ENCODE measurements at regions not wholly inside any gene's neighbourhood (a gene's known extent, or its start where the extent isn't known, plus 50 kb on each side); places are given as distances from the start of the nearest gene placed in this dataset.

GRCh38 chr18:29301048-29301447, 1124.1 kb upstream of the CDH2 start:
- TF ChIP-seq CSDC2 (CRISPR knock-in tag; IDR thresholded peaks at IDR 0.05) (no peak), ZFP3 (CRISPR knock-in tag; IDR thresholded peaks at IDR 0.05) (no peak), ZFP30 (CRISPR knock-in tag; IDR thresholded peaks at IDR 0.05) (no peak), BACH2 (CRISPR knock-in tag; IDR thresholded peaks at IDR 0.05; ENCODE audit: borderline replicate concordance) (no peak), PATZ1 (CRISPR knock-in tag; IDR thresholded peaks at IDR 0.05; ENCODE audit: borderline replicate concordance) (no peak), ZC3H10 (CRISPR knock-in tag; IDR thresholded peaks at IDR 0.05) (no peak), ZNF8 (CRISPR knock-in tag; IDR thresholded peaks at IDR 0.05) (no peak)
- TF ChIP-seq, protein P1, sequence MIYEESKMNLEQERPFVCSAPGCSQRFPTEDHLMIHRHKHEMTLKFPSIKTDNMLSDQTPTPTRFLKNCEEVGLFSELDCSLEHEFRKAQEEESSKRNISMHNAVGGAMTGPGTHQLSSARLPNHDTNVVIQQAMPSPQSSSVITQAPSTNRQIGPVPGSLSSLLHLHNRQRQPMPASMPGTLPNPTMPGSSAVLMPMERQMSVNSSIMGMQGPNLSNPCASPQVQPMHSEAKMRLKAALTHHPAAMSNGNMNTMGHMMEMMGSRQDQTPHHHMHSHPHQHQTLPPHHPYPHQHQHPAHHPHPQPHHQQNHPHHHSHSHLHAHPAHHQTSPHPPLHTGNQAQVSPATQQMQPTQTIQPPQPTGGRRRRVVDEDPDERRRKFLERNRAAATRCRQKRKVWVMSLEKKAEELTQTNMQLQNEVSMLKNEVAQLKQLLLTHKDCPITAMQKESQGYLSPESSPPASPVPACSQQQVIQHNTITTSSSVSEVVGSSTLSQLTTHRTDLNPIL (CRISPR knock-in tag; IDR thresholded peaks at IDR 0.05; ENCODE audit: low read depth) = no peak
- TF ChIP-seq, protein P2, sequence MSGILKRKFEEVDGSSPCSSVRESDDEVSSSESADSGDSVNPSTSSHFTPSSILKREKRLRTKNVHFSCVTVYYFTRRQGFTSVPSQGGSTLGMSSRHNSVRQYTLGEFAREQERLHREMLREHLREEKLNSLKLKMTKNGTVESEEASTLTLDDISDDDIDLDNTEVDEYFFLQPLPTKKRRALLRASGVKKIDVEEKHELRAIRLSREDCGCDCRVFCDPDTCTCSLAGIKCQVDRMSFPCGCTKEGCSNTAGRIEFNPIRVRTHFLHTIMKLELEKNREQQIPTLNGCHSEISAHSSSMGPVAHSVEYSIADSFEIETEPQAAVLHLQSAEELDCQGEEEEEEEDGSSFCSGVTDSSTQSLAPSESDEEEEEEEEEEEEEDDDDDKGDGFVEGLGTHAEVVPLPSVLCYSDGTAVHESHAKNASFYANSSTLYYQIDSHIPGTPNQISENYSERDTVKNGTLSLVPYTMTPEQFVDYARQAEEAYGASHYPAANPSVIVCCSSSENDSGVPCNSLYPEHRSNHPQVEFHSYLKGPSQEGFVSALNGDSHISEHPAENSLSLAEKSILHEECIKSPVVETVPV (CRISPR knock-in tag; IDR thresholded peaks at IDR 0.05) = no peak

Data from SK-N-SH treated with all-trans-retinoic acid at 6 μM for 48 hours (cell line).